H9 (cell line): ENCODE measurements at regions not wholly inside any gene's neighbourhood (a gene's known extent, or its start where the extent isn't known, plus 50 kb on each side); places are given as distances from the start of the nearest gene placed in this dataset.

Experiments
- DNase-seq: peaks from one replicate; pipeline ENCODE4 v3.0.0-alpha.2; 2017
- H2AFZ ChIP-seq: one replicate; pipeline ENCODE4 v1.6.1; 2013; ENCODE audit warnings: mild to moderate bottlenecking, low read length, control low read depth, moderate library complexity
- H2AK5ac ChIP-seq: 2 replicates; pipeline ENCODE4 v1.6.1; 2013; ENCODE audit warnings: low read length, control low read depth, mixed read lengths; ENCODE audit not compliant: insufficient read length
- H2BK120ac ChIP-seq: one replicate; pipeline ENCODE4 v1.6.1; 2013; ENCODE audit warnings: low read depth, mild to moderate bottlenecking, low read length, control low read depth, inconsistent platforms; ENCODE audit not compliant: poor library complexity, severe bottlenecking
- H2BK12ac ChIP-seq: 2 replicates; pipeline ENCODE4 v1.6.1; 2013; ENCODE audit warnings: low read length, control low read depth, mixed read lengths, low read depth; ENCODE audit not compliant: insufficient read length
- H2BK15ac ChIP-seq: 2 replicates; pipeline ENCODE4 v1.6.1; 2013; ENCODE audit warnings: low read depth, low read length, control low read depth
- H2BK20ac ChIP-seq: one replicate; pipeline ENCODE4 v1.6.1; 2013; ENCODE audit warnings: low read depth, mild to moderate bottlenecking, low read length, control low read depth, inconsistent platforms; ENCODE audit not compliant: poor library complexity, severe bottlenecking
- H2BK5ac ChIP-seq: 2 replicates; pipeline ENCODE4 v1.6.1; 2013; ENCODE audit warnings: low read length, control low read depth, mixed read lengths; ENCODE audit not compliant: insufficient read length
- H3K14ac ChIP-seq: 2 replicates; pipeline ENCODE4 v1.6.1; 2013; ENCODE audit warnings: low read length, control low read depth; ENCODE audit not compliant: insufficient read depth
- H3K18ac ChIP-seq: 2 replicates; pipeline ENCODE4 v1.6.1; 2013; ENCODE audit warnings: low read depth, mild to moderate bottlenecking, mixed read lengths, low read length, control low read depth; ENCODE audit not compliant: insufficient read length
- H3K23ac ChIP-seq: 2 replicates; pipeline ENCODE4 v1.6.1; 2013; ENCODE audit warnings: low read length, control low read depth, mixed read lengths, low read depth; ENCODE audit not compliant: insufficient read length
- H3K23me2 ChIP-seq: 2 replicates; pipeline ENCODE4 v1.6.1; 2013; ENCODE audit warnings: low read depth, mild to moderate bottlenecking, mixed read lengths, low read length, control low read depth; ENCODE audit not compliant: insufficient read length, poor library complexity, severe bottlenecking
- H3K27ac ChIP-seq: 2 replicates; pipeline ENCODE4 v1.5.1; 2013; ENCODE audit warnings: low read length, control low read depth, mixed read lengths, low read depth; ENCODE audit not compliant: insufficient read length
- H3K27me3 ChIP-seq: 2 replicates; pipeline ENCODE4 v1.6.1; 2013; ENCODE audit warnings: low read length, control low read depth, inconsistent platforms; ENCODE audit not compliant: insufficient read depth
- H3K4ac ChIP-seq: 2 replicates; pipeline ENCODE4 v1.6.1; 2013; ENCODE audit warnings: low read depth, mild to moderate bottlenecking, control low read depth, inconsistent platforms, low read length, moderate library complexity
- H3K4me1 ChIP-seq: 2 replicates; pipeline ENCODE4 v1.6.1; 2013; ENCODE audit warnings: low read length, control low read depth, inconsistent platforms; ENCODE audit not compliant: insufficient read depth
- H3K4me2 ChIP-seq: 2 replicates; pipeline ENCODE4 v1.6.1; 2013; ENCODE audit warnings: low read length, control low read depth, mixed read lengths; ENCODE audit not compliant: insufficient read length, insufficient read depth
- H3K56ac ChIP-seq: 2 replicates; pipeline ENCODE4 v1.6.1; 2013; ENCODE audit warnings: low read depth, mild to moderate bottlenecking, mixed read lengths, low read length, control low read depth; ENCODE audit not compliant: insufficient read length
- H3K79me1 ChIP-seq: 2 replicates; pipeline ENCODE4 v1.6.1; 2013; ENCODE audit warnings: low read depth, mild to moderate bottlenecking, moderate library complexity, low read length, control low read depth, inconsistent platforms; ENCODE audit not compliant: insufficient read depth, poor library complexity, severe bottlenecking
- H3K79me2 ChIP-seq: 2 replicates; pipeline ENCODE4 v1.6.1; 2013; ENCODE audit warnings: low read length, control low read depth, inconsistent platforms; ENCODE audit not compliant: insufficient read depth
- H3K9ac ChIP-seq: 2 replicates; pipeline ENCODE4 v1.6.1; 2013; ENCODE audit warnings: low read length, control low read depth, mixed read lengths; ENCODE audit not compliant: insufficient read length; ENCODE audit errors: extremely low read depth
- H3K9me3 ChIP-seq: one replicate; pipeline ENCODE4 v1.6.1; 2013; ENCODE audit warnings: low read depth, low read length, inconsistent platforms; ENCODE audit not compliant: control insufficient read depth
- H3T11ph ChIP-seq: one replicate; pipeline ENCODE4 v1.6.1; 2013; ENCODE audit warnings: mild to moderate bottlenecking, low read length, control low read depth, inconsistent platforms
- H4K20me1 ChIP-seq: one replicate; pipeline ENCODE4 v1.6.1; 2013; ENCODE audit not compliant: control insufficient read depth, insufficient read length, insufficient read depth
- H4K5ac ChIP-seq: 2 replicates; pipeline ENCODE4 v1.6.1; 2013; ENCODE audit warnings: low read depth, mild to moderate bottlenecking, mixed read lengths, low read length, control low read depth; ENCODE audit not compliant: insufficient read length
- H4K8ac ChIP-seq: replicated peaks from 2 replicates; pipeline ENCODE4 v1.6.1; 2013; ENCODE audit warnings: low read length, control low read depth, mixed read lengths, low read depth; ENCODE audit not compliant: insufficient read length
- H4K91ac ChIP-seq: 2 replicates; pipeline ENCODE4 v1.6.1; 2013; ENCODE audit warnings: low read depth, mild to moderate bottlenecking, moderate library complexity, mixed read lengths, low read length, control low read depth; ENCODE audit not compliant: insufficient read length
- H3K27ac Mint-ChIP-seq, 3 experiments: 2 replicates in 2 of 3; 3 replicates in 1 of 3; pipeline ENCODE4 v1.8.0; 2020 to 2021; ENCODE audit warnings: mixed read lengths in 3 of 3, mild to moderate bottlenecking in 1 of 3, moderate library complexity in 1 of 3
- H3K27me3 Mint-ChIP-seq: 2 replicates; pipeline ENCODE4 v1.8.0; 2021; ENCODE audit warnings: low read depth, mild to moderate bottlenecking, moderate library complexity, mixed read lengths
- H3K36me3 Mint-ChIP-seq, 3 experiments: 2 replicates in 2 of 3; 3 replicates in 1 of 3; pipeline ENCODE4 v1.8.0; 2020 to 2021; ENCODE audit warnings: low read depth in 3 of 3, mixed read lengths in 3 of 3; ENCODE audit not compliant: insufficient read depth in 1 of 3
- H3K4me1 Mint-ChIP-seq, 2 experiments: 2 replicates each; pipeline ENCODE4 v1.8.0; 2020; ENCODE audit warnings: mixed read lengths in 2 of 2
- H3K4me3 Mint-ChIP-seq, 2 experiments: 2 replicates in 1 of 2; 3 replicates in 1 of 2; pipeline ENCODE4 v1.8.0; 2020 to 2021; ENCODE audit warnings: mild to moderate bottlenecking in 2 of 2, mixed read lengths in 2 of 2, moderate library complexity in 1 of 2
- H3K9me3 Mint-ChIP-seq, 2 experiments: 2 replicates in 1 of 2; 3 replicates in 1 of 2; pipeline ENCODE4 v1.8.0; 2020; ENCODE audit warnings: mild to moderate bottlenecking in 2 of 2, mixed read lengths in 2 of 2, moderate library complexity in 1 of 2
- CTCF ChIP-seq: fragments of 200-600 bp; sonication (generic); conservative IDR thresholded peaks from 3 replicates; pipeline ENCODE4 v1.8.0; 2021; ENCODE audit warnings: antibody characterized with exemption, mild to moderate bottlenecking
- WGBS: extraction: QIAGEN DNeasy Blood & Tissue Kit; methylation state at CpG from one replicate; pipeline ENCODE4 v1.1.7; 2013; ENCODE audit warnings: missing lambda C conversion rate, low lambda C conversion rate, mixed read lengths; ENCODE audit not compliant: insufficient read length; ENCODE audit errors: extremely low coverage; 5-methylcytosine and 5-hydroxymethylcytosine counted together

GRCh38 chr6:112984899-112985298 lies 637.8 kb downstream of the RFPL4B start:
- peak overlapping the region in 1 of 3 experiments; percentile 13; a peak in 1 of 7 replicates for H3K27ac Mint-ChIP-seq
- Histone ChIP-seq H3K79me2 (no peaks in the 10 kb centered on the region), H3K4ac (no peak overlapping the region), H4K8ac (no peak overlapping the region), H2BK12ac (no peak overlapping the region), H4K91ac (no peak overlapping the region), H3K14ac (no peak overlapping the region), H3K79me1 (no peaks in the 10 kb centered on the region), H3K9ac (no peak overlapping the region), H2AFZ (no peak overlapping the region), H3K4me2 (no peak overlapping the region), H2AK5ac (no peak overlapping the region), H2BK5ac (no peak overlapping the region), H3K23me2 (no peaks in the 10 kb centered on the region), H4K5ac (no peak overlapping the region), H3K9me3 (no peaks in the 10 kb centered on the region), H3K4me1 (peaks cover 3% of the 10 kb centered on the region; the same call in 1 of the 2 replicates), H2BK15ac (no peak overlapping the region), H3K18ac (no peak overlapping the region), H3T11ph (no peak overlapping the region), H3K27ac (no peak overlapping the region), H3K56ac (no peak overlapping the region), H3K23ac (no peak overlapping the region), H3K27me3 (no peaks in the 10 kb centered on the region), H4K20me1 (no peaks in the 10 kb centered on the region), H2BK120ac (no peak overlapping the region), H2BK20ac (no peak overlapping the region)
- WGBS: no CpG with 5 or more reads among the region's 2 CpGs
- no peak for TF ChIP-seq CTCF
- H3K4me1 Mint-ChIP-seq: peaks cover 4% of the 10 kb centered on the region in 2 experiments
- H3K4me3 Mint-ChIP-seq: no peak overlapping the region
- no peak for DNase-seq
- no peaks in the 10 kb centered on the region for H3K27me3 Mint-ChIP-seq
- no peaks in the 10 kb centered on the region for H3K36me3 Mint-ChIP-seq
- no peaks in the 10 kb centered on the region for H3K9me3 Mint-ChIP-seq
